Neural cell (in vitro differentiated cells): ENCODE measurements at regions not wholly inside any gene's neighbourhood (a gene's known extent, or its start where the extent isn't known, plus 50 kb on each side); places are given as distances from the start of the nearest gene placed in this dataset.

ENCODE experiments used
- H2AFZ ChIP-seq: fragments of 200-600, 300-800 bp; sonication (generic), shearing (Covaris generic); 2 replicates; pipeline ENCODE4 v1.6.0; 2014; ENCODE audit warnings: low read depth, mild to moderate bottlenecking, antibody characterized with exemption, low read length, moderate library complexity
- H3F3A ChIP-seq: fragments of 200-600 bp; shearing (Covaris generic); 2 replicates; pipeline ENCODE4 v1.6.1; 2016; ENCODE audit warnings: mild to moderate bottlenecking, moderate library complexity, mixed read lengths, antibody characterized with exemption, low read length; ENCODE audit not compliant: insufficient read depth, poor library complexity, severe bottlenecking
- H3K27ac ChIP-seq: fragments of 200-600, 300-800 bp; sonication (generic), shearing (Covaris generic); 2 replicates; pipeline ENCODE4 v1.5.1; 2014; ENCODE audit warnings: mild to moderate bottlenecking, low read length, moderate library complexity
- H3K27me3 ChIP-seq: fragments of 300-800, 200-600 bp; sonication (generic), shearing (Covaris generic); 2 replicates; pipeline ENCODE4 v1.6.0; 2014; ENCODE audit warnings: mild to moderate bottlenecking, low read depth, low read length, moderate library complexity; ENCODE audit not compliant: insufficient read depth
- H3K36me3 ChIP-seq: fragments of 300-800, 200-600 bp; sonication (generic), shearing (Covaris generic); 2 replicates; pipeline ENCODE4 v1.5.1; 2014; ENCODE audit warnings: mild to moderate bottlenecking, antibody characterized with exemption, low read length, moderate library complexity; ENCODE audit not compliant: insufficient read depth
- H3K4me2 ChIP-seq: fragments of 300-800, 200-600 bp; sonication (generic), shearing (Covaris generic); 2 replicates; pipeline ENCODE4 v1.6.0; 2014; ENCODE audit warnings: mild to moderate bottlenecking, low read length
- H3K4me3 ChIP-seq: fragments of 300-800, 200-600 bp; sonication (generic), shearing (Covaris generic); 2 replicates; pipeline ENCODE4 v1.5.1; 2014; ENCODE audit warnings: mild to moderate bottlenecking, low read length, moderate library complexity
- H3K79me2 ChIP-seq: fragments of 200-600 bp; shearing (Covaris generic); replicated peaks from 2 replicates; pipeline ENCODE4 v1.6.0; 2014; ENCODE audit warnings: mild to moderate bottlenecking, low read length, moderate library complexity; ENCODE audit not compliant: insufficient read depth
- H3K9ac ChIP-seq: fragments of 300-800, 200-600 bp; sonication (generic), shearing (Covaris generic); 2 replicates; pipeline ENCODE4 v1.6.1; 2016; ENCODE audit warnings: mild to moderate bottlenecking, low read length, mixed read lengths
- H3K9me2 ChIP-seq: fragments of 200-600 bp; shearing (Covaris generic); 2 replicates; pipeline ENCODE4 v1.6.1; 2016; ENCODE audit warnings: mild to moderate bottlenecking, low read length, mixed read lengths; ENCODE audit not compliant: insufficient read depth
- H3K9me3 ChIP-seq: fragments of 200-600, 300-800 bp; sonication (generic), shearing (Covaris generic); 2 replicates; pipeline ENCODE4 v1.6.1; 2016; ENCODE audit warnings: mild to moderate bottlenecking, mixed run types, low read length, moderate library complexity, mixed read lengths
- H4K20me1 ChIP-seq: fragments of 200-600 bp; shearing (Covaris generic); 2 replicates; pipeline ENCODE4 v1.6.1; 2016; ENCODE audit warnings: mild to moderate bottlenecking, mixed run types; ENCODE audit not compliant: insufficient read depth
- EP300 ChIP-seq: fragments of 450-650 bp; conservative IDR thresholded peaks from 2 replicates; pipeline ENCODE4 v1.6.1; 2014; ENCODE audit warnings: antibody characterized with exemption, mild to moderate bottlenecking, moderate library complexity; ENCODE audit not compliant: poor library complexity, severe bottlenecking
- EZH2 ChIP-seq: fragments of 200-600, 300-800 bp; shearing (Covaris generic), sonication (generic); IDR thresholded peaks from 2 replicates; pipeline ENCODE4 v1.6.1; 2014; ENCODE audit warnings: antibody characterized with exemption, low read length, borderline replicate concordance, mild to moderate bottlenecking; ENCODE audit not compliant: insufficient read depth, poor library complexity, severe bottlenecking
- MXI1 ChIP-seq: fragments of 450-650 bp; conservative IDR thresholded peaks from 2 replicates; pipeline ENCODE4 v1.6.1; 2014; ENCODE audit warnings: antibody characterized with exemption, mild to moderate bottlenecking; ENCODE audit not compliant: poor library complexity, severe bottlenecking
- POLR2AphosphoS5 ChIP-seq: IDR thresholded peaks from 2 replicates; pipeline ENCODE4 v1.6.1; 2012
- RAD21 ChIP-seq: fragments of 450-650 bp; conservative IDR thresholded peaks from 2 replicates; pipeline ENCODE4 v1.6.1; 2014; ENCODE audit warnings: antibody characterized with exemption, mild to moderate bottlenecking, moderate library complexity
- SMC3 ChIP-seq: fragments of 450-650 bp; conservative IDR thresholded peaks from 2 replicates; pipeline ENCODE4 v1.6.1; 2014; ENCODE audit warnings: antibody characterized with exemption, mild to moderate bottlenecking, moderate library complexity; ENCODE audit not compliant: poor library complexity
- TAF1 ChIP-seq: IDR thresholded peaks from 2 replicates; pipeline ENCODE4 v1.6.1; 2012; ENCODE audit warnings: low read depth
- TF ChIP-seq, protein P1 (sequence below): IDR thresholded peaks from 2 replicates; pipeline ENCODE4 v1.6.1; 2012; ENCODE audit warnings: borderline replicate concordance
- TF ChIP-seq, protein P2 (sequence below): fragments of 450-650 bp; IDR thresholded peaks from 2 replicates; pipeline ENCODE4 v1.5.1; 2014; ENCODE audit warnings: antibody characterized with exemption, mild to moderate bottlenecking, moderate library complexity; ENCODE audit not compliant: poor library complexity, severe bottlenecking

DNA sequence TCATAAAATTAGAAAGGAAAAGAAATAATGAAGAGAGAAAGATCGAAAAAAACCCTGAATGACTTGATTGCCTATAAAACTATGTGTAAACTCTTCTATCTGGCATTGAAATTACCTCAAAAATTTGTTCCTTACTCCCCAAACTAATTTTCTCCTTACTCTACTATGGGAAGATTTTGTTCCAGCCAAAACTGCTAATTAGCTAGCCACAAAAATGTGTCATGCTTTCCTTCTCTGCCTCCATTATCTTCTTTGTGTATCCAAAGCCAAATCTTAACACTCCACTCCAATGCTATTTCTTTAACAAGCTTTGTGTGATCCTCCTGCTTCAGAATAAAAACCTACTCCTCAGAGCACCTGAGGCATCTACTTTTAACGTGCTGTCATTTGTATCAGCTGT, 831.2 kb downstream of the METTL15 start:
- no peaks in the 10 kb centered on the region for H3F3A ChIP-seq
- no peak overlapping the region for H3K4me2 ChIP-seq
- no peak overlapping the region for H3K4me3 ChIP-seq
- H3K27ac ChIP-seq: no peak overlapping the region
- no peak overlapping the region for H3K9ac ChIP-seq
- no peaks in the 10 kb centered on the region for H4K20me1 ChIP-seq
- H3K36me3 ChIP-seq: no peaks in the 10 kb centered on the region
- TF ChIP-seq SMC3: no peak
- TF ChIP-seq, protein P1, sequence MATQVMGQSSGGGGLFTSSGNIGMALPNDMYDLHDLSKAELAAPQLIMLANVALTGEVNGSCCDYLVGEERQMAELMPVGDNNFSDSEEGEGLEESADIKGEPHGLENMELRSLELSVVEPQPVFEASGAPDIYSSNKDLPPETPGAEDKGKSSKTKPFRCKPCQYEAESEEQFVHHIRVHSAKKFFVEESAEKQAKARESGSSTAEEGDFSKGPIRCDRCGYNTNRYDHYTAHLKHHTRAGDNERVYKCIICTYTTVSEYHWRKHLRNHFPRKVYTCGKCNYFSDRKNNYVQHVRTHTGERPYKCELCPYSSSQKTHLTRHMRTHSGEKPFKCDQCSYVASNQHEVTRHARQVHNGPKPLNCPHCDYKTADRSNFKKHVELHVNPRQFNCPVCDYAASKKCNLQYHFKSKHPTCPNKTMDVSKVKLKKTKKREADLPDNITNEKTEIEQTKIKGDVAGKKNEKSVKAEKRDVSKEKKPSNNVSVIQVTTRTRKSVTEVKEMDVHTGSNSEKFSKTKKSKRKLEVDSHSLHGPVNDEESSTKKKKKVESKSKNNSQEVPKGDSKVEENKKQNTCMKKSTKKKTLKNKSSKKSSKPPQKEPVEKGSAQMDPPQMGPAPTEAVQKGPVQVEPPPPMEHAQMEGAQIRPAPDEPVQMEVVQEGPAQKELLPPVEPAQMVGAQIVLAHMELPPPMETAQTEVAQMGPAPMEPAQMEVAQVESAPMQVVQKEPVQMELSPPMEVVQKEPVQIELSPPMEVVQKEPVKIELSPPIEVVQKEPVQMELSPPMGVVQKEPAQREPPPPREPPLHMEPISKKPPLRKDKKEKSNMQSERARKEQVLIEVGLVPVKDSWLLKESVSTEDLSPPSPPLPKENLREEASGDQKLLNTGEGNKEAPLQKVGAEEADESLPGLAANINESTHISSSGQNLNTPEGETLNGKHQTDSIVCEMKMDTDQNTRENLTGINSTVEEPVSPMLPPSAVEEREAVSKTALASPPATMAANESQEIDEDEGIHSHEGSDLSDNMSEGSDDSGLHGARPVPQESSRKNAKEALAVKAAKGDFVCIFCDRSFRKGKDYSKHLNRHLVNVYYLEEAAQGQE: no peak
- no peak for TF ChIP-seq EP300
- TF ChIP-seq POLR2AphosphoS5: no peak
- TF ChIP-seq, protein P2, sequence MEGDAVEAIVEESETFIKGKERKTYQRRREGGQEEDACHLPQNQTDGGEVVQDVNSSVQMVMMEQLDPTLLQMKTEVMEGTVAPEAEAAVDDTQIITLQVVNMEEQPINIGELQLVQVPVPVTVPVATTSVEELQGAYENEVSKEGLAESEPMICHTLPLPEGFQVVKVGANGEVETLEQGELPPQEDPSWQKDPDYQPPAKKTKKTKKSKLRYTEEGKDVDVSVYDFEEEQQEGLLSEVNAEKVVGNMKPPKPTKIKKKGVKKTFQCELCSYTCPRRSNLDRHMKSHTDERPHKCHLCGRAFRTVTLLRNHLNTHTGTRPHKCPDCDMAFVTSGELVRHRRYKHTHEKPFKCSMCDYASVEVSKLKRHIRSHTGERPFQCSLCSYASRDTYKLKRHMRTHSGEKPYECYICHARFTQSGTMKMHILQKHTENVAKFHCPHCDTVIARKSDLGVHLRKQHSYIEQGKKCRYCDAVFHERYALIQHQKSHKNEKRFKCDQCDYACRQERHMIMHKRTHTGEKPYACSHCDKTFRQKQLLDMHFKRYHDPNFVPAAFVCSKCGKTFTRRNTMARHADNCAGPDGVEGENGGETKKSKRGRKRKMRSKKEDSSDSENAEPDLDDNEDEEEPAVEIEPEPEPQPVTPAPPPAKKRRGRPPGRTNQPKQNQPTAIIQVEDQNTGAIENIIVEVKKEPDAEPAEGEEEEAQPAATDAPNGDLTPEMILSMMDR: no peak
- no peak for TF ChIP-seq EZH2
- no peak for TF ChIP-seq TAF1
- TF ChIP-seq RAD21: no peak
- no peak for TF ChIP-seq MXI1
- no peaks in the 10 kb centered on the region for H3K9me3 ChIP-seq
- no peak overlapping the region for H2AFZ ChIP-seq
- no peaks in the 10 kb centered on the region for H3K9me2 ChIP-seq
- H3K27me3 ChIP-seq: no peaks in the 10 kb centered on the region
- H3K79me2 ChIP-seq: no peaks in the 10 kb centered on the region

DNA sequence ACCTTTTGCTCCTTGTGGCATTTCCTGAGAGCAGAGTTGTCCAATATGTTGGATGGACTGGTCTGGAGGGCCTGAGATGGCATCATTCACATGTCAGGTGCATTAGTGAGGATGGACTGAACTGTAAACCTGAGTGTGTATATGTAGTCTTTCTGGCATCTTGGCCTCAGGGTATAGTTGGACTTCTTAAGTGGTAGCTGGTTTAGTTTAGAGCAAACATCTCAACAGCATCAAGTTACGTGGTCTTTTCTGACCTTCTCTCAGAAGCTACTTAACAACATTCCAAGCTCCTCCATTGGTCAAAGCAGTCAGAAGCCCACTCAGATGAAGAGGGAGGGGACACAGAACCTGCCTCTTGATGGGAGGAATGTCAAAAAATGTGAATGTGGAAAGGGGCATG, 829.9 kb downstream of the METTL15 start:
- no peak overlapping the region for H2AFZ ChIP-seq

More for the DNA sequence above, 829.9 kb downstream of the METTL15 start:
- TF ChIP-seq, protein P1: no peak
- TF ChIP-seq RAD21 (no peak), SMC3 (no peak), TAF1 (no peak), EP300 (no peak), MXI1 (no peak)
- TF ChIP-seq, protein P2: no peak
- no peaks in the 10 kb centered on the region for H3K79me2 ChIP-seq
- H3K9me2 ChIP-seq: no peaks in the 10 kb centered on the region
- H3K27me3 ChIP-seq: no peaks in the 10 kb centered on the region
- H3K4me2 ChIP-seq: no peak overlapping the region
- H3K9ac ChIP-seq: no peak overlapping the region
- no peak overlapping the region for H3K4me3 ChIP-seq
- no peaks in the 10 kb centered on the region for H3K36me3 ChIP-seq
- H3F3A ChIP-seq: no peaks in the 10 kb centered on the region
- no peak overlapping the region for H3K27ac ChIP-seq
- H3K9me3 ChIP-seq: no peaks in the 10 kb centered on the region
- no peaks in the 10 kb centered on the region for H4K20me1 ChIP-seq
